ENCODE measurements at regions not wholly inside any gene's neighbourhood (a gene's known extent, or its start where the extent isn't known, plus 50 kb on each side); places are given as distances from the start of the nearest gene placed in this dataset.
"Not testable (repeated sequence)": the region's sequence is repeated elsewhere in the genome, so short reads cannot be mapped to it uniquely, and the experiment has no call there.

DNA sequence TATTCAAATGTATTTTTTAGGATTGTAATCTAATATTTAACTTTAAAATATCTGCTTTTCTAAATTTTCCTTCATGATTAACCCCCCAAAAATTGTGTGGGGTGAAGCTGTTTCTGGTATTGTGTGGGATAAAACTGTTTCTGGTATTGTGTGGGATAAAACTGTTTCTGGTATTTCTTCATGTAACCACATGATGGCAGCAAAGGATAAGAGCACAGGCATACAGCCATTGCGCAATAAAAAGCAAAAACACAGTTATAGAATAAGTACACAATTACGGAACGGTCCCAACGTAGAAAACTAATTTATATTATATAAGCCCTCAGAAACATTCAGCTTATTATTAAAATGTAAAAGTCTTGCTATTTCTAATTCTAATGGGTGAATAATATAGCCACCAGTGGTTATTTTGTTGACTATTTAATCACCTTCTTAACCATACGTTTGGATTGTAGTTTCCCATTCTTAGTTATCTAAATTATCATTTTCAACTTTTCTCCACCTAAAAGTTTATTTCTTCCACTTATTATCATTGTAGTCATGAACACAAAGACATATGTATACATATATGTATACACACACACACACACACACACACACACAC lies 333.9 kb upstream of the FSTL5 start:
- DNase-seq (ENCODE audit: low spot score), result no peak

DNA sequence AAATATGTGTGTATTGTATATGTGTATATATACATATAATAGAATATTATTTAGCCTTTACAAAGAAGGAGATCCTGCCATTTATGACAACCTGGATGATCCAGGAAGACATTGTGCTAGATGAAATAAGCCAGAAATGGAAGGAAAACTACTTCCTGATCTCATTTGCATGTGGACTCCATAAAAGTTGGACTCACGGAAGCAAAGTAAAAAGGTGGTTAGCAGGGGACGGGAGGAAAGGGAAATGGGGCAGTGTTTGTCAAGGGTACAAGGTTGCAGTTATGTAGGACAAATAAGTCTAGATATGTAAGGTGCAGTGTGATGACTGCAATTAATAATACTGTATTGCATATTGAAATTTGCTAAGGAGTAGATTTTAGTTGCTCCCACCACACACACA lies 331.1 kb upstream of the FSTL5 start:
- no peak for DNase-seq (ENCODE audit: low spot score)

DNA sequence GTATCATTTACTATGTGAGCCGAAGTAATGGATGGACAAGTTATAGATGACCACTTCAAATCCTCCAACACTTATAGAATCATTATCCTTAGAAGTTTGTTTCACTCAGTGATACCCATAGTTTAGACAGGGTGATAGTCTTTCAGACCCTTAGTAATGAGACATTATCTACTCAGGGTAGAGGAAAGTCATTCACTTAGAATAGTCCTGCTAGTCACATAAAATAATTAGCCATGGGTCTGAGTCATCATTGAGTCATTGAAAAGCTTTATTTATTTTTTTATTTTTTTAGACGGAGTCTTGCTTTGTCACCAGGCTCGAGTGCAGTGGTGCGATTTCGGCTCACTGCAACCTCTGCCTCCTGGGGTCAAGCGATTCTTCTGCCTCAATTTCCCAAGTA lies 321.7 kb upstream of the FSTL5 start:
- no peak for DNase-seq (ENCODE audit: low spot score)

DNA sequence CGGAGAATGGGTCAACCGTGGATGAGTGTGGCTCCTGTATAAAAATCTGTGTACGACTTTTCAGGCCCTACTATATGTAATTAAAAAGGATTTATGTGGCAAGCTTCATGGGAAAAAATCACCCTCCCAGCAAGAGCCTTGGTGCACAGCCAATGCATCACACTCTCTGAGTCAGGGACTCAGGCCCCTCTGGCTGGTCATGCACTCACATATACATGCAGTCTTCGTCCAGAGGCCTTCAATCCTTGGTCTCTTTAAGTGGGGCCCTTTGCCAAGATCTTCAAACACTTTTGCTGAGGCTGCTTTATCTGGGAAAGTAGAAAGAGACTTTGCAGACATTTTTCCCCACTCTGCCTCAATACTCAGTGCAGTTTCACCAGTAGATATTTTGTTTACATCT lies 311.4 kb upstream of the FSTL5 start:
- DNase-seq (ENCODE audit: low spot score), result no peak

DNA sequence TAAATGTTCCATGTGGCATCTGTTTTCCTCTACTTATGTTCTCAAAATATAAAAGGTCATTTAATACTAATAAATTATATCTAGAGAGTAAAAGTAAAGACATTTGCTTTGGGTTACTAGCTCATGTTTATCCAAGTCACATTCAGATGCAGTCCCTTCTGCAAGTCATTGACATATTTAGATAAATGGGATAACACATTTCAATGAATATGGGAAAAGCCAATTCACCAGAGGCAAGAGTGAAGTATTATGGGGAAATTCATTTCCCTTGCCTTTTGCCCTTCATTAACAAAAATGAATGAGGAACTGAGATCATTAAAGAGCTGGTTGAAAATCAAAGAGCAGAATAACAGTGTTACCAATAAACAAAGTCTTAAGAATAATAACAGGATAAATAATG lies 306.2 kb upstream of the FSTL5 start:
- no peak for DNase-seq (ENCODE audit: low spot score)

DNA sequence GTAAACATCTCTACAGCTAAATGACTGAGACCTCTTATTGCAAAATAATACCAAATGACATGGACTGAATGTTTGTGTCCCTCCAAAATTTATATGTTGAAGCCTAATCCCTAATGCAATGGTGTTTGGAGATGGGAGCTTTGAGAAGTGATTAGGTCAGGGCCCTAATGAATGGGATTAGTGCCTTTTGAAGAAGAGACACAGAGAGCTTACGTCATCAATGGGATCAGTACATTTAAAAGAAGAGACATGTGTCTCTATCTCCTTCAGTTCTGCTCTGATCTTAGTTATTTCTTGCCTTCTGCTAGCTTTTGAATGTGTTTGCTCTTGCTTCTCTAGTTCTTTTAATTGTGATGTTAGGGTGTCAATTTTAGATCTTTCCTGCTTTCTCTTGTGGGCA lies 301.6 kb upstream of the FSTL5 start:
- DNase-seq (ENCODE audit: low spot score), result not testable (repeated sequence)

DNA sequence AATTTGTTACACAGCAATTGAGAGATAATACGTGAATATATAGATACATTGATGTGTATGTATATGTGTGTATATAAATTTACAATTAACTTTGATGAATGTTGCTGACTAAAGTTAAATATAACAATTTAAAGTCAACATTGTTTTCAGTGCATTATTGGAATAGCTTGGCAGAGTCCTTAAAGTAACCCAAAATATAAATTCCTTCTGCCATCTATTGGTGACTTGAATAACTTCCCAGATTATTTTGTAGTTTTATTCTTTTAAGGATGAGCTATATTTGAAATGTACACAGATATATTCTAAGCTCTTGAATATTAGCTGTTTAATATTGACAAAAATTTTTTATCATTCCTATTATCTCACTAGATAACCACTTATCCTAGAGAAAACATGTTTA lies 298.2 kb upstream of the FSTL5 start:
- no peak for DNase-seq (ENCODE audit: low spot score)

DNA sequence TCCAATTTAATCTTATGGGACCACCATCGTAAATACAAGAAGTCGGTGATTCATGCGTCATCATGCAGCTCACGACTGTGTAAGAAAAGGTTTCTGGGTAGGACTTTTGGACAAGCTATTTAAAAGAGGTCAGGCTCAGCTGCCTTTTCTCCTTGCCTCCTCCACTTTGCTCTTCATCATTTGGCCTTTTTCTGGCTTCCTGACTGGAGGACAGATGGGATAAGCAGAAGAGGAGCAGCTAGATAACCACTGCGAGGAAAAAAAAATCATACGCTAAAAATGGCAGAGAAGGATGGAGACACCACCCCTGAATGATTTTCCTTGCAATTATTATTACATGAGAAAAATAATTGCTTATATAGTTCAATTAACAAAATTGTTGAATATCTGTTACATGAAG lies 294.3 kb upstream of the FSTL5 start:
- DNase-seq (ENCODE audit: low spot score), result no peak

DNA sequence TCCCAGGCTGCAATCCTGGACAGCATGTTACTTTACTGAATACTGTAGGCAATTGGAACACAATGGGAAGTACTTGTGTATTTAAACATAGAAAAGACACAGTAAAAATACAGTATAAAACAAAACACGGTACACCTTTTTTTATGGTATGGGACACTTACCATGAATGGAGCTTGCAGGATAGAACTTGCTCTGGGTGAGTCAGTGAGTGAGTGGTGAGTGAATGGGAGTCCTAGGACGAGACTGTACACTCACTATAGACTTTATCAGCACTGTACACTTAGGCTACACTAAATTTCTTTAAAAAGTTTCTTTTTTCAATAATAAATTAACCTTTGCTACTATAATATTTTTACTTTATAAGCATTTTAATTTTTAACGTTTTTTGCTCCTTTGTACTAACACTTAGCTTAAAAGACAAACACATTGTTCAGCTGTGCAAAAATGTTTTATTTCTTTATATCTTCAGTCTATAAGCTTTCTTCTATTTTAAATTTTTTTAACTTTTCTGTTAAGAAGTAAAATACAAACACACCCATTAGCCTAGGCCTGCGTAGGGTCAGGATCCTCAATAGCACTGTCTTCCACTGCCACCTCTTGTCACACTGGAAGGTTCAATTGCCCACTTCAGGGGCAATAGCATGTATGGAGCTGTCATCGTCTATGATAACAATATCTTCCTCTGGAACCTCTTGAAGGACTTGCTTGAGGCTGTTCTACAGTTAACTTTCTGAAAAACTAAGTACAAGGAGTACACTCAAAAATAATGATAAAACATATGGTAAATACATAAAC lies 293.5 kb upstream of the FSTL5 start:
- DNase-seq (ENCODE audit: low spot score), result no peak

DNA sequence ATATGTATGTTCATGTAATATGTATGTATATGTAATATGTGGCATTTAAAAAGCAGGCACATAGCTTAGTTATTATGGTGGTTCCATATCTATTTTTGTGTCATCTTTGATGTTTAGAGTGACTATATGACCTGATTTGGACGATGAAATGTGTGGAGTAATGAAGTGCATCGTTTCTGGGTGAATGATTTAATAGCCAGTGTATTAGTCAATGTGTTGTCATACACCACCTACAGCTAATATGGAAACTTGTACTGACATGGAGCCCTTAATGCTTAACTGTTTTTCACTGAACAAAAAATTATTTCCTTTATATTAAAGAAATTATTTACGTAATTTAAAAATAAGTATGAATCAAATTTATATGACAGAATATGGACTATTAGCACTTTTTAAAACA lies 292.3 kb upstream of the FSTL5 start:
- DNase-seq (ENCODE audit: low spot score), result no peak

DNA sequence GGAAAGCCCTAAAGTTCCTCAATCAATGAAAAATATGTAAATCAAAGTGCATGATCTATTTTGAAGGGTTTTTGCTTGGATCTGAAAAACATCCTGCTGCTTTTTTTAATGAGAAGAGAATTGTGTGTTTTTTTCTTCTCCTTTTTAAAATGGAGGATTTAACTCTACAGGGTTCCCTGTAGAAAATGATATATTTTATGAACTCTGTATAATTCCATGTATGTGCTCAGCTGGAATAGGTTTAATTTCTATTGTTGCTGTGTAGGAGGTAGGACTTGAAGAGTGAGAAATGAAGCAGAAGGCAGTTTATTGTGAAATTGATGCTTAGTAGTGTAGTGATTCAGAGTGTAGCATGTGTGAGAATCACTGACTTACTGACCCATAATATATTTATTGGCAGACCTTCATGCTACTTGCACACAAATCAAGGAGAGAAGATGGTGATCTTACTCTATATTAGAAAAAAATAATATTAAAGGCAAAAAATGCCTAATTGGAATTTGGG lies 286.8 kb upstream of the FSTL5 start:
- DNase-seq (ENCODE audit: low spot score), result no peak

DNA sequence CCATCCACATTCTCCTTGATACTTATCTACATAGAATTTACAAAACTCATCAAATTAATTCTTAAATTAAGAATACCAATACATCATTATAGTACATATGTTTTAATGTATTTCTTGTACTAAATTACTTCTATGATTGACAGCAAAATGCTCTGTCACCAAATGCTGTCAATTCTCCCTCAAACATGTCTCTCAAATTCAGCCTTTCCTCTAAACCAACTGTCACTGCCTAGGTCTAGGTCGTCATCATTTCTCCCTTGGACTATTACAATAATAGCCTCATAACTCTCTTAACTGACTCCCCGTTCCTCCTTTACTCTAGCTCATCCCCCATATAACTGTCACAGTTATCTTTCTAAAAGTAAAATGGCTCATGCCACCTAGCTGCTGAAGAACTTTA lies 279.7 kb upstream of the FSTL5 start:
- DNase-seq (ENCODE audit: low spot score), result no peak

DNA sequence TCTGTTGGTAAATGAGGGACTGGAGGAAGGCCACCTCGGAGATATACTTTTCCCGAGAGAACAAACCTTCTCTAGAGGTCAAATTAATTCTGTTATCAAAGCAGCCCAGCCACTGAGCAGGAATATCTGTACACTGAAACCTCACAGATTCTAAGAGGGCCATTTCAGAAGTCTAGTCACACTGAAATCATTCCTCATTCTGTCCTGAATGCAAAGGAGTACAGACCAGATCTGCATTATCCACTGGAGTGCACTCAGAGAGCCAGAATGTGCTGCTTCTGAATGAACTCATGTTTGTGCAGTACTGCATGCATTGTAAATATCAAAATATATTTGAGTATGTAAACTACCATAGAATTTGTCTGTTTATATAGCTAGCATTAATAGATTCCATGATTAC lies 278.3 kb upstream of the FSTL5 start:
- DNase-seq (ENCODE audit: low spot score), result no peak

DNA sequence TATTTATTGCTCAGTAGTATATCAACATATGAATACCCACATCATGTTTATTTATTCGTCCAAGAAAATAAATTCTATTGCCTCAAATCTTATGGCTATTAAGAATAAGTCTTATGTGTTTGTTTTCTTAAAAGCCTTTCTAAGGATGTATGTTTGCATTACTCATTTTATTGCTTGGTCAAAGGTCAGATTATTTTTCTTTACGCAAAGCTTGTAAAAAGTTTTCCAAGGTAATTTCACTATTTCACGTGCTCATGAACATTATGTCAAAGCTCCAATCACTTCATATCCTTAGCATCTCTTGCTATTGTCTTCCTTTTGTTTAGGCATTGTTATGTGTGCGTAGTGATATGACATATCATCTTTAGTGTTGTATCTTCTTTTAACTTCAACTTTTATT lies 258.5 kb upstream of the FSTL5 start:
- no peak for DNase-seq (ENCODE audit: low spot score)

DNA sequence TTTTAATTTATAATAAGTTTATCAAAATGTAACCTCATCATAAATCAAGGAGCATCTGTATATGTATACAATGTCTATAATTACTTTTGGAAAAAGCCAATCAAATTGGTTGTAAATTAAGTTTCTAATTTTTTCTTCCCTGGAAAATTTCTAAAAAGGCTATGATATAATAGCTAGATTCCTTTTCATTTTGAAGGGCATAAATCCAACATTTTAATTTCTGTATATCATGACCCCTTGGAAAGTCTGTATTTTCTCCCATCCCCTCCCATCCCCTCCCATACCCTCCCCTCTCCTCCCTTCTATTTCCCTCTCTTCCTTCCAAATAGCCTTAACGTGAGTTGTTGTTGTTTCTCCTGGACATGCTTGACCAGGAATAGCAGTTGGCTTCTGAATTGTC lies 247.1 kb upstream of the FSTL5 start:
- DNase-seq (ENCODE audit: low spot score), result no peak

DNA sequence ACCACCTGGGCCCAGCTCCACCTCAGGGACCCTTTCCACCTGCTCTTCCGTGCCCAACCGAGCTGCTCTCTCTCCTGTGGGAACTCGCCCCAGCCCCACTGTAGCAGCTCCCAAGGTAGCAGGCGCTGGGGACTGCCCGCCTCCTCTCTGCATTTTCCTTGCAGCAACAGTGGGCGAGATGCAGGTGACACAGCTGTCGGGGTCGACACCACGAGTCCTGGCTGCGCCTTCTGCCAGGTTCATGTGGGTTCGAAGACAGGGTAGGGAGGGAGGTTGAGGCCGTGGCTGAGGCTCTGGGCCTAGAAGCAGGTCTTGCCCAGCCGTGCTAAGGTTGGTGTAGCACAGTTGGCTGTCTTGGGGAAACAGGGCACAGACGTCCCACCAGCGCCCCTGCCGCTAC lies 245.2 kb upstream of the FSTL5 start:
- peak; percentile 74 for DNase-seq (ENCODE audit: low spot score)

DNA sequence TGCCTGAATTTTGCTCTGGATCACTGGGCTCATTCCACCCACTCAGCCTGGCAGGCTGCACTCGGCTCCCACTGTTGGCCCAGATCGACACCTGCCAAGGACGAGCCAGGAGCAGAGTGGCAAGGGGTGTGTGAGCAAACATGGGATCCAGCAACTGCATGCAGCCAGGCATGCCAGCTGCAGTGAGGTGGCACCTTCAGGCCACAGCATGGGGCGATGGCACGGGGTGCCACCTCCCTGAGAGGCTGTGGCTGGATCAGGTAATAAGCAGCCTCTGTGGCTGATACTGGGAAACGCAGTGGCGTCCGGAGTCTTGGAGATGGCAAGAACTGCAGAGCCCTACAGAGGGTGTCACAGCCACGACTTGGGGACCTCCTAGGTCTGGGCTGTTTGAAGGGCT lies 244.5 kb upstream of the FSTL5 start:
- DNase-seq (ENCODE audit: low spot score), result peak; percentile 68

DNA sequence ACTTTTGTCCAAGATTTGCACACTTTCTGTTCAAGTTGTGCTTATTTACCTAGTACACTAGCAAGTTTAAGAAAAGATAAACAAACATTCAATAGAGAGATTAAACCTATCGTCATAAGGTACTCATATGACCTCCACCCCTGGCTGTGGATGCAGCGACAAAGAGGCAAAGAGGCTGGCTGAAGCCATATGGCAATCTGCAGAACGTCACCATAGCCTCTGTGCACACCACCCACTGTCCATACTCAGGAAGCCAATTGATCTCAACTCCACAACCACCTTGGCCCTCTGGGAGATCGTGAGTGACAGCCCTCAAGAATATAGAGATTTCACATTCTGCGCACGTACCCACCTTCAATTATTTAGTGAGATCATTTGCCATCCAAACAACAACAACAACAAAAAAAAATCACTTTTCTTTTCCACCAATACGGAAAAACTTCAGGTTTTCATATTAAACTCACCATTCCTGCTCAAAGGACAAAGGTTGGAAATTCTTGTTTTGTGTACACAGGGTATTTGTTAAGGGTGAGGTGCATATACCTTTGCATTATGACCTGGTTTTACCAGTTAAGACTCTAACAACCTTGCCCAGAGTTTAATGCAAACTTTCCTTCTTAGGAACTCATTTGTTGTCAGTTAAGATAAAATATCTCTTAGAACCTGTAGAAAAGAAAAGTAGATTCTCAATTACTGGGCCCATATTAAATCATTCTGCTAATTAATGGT lies 243.0 kb upstream of the FSTL5 start:
- DNase-seq (ENCODE audit: low spot score), result no peak

DNA sequence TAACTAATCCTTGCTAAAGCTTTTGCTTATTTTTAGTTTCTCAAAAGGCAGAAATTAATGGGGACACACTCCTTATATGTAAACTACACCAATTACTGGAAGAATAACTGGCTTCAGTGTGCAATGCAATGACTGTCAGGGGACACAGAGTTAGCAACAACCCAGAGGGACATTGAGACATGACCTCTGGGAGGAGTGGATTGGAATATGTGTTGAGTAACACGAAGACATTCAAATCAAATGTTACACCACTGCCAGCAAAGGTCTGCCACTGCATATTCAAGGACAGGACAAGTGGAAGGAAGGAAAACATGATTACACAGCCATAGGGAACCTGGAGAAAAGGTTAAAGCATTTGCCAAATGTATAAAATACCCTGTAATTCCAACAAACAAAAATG lies 240.1 kb upstream of the FSTL5 start:
- DNase-seq (ENCODE audit: low spot score), result no peak

DNA sequence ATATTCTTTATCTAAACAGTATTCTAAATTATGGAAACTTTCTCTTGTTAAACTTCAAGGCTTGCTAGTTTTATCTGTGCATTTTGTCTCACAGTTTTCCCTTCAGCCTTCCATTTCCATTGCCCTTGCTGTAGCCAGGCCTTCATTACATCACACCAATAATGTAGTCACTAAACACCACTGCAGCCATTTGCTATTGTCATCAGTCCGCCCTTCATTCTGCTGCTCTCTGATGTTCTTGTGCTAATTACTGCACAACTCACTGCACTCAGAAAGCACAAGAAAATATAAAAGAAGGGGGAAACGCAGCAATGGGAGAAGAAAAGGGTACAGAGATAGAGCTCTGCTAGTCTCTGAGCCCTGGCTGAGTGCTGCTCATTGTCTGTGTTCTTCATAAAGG lies 239.6 kb upstream of the FSTL5 start:
- DNase-seq (ENCODE audit: low spot score), result no peak

DNA sequence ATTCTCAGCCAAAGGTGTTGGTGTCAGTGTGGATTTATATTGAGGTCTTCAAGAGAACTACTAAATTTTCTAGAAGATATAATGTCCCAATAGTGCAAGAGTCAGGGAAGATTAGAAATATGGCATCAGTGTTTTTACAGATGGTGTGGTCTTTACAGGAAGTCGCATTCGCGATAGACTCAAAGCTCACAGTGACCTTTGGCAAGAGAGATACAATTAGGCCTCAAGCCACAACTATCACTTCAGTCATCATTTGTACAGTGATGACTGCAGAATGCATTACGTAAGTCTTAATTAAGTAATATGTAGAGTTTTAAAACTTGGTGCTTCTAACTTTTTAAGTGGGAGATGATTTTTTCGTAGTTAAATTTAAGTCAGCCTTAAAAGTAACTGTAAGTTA lies 237.2 kb upstream of the FSTL5 start:
- DNase-seq (ENCODE audit: low spot score), result no peak

DNA sequence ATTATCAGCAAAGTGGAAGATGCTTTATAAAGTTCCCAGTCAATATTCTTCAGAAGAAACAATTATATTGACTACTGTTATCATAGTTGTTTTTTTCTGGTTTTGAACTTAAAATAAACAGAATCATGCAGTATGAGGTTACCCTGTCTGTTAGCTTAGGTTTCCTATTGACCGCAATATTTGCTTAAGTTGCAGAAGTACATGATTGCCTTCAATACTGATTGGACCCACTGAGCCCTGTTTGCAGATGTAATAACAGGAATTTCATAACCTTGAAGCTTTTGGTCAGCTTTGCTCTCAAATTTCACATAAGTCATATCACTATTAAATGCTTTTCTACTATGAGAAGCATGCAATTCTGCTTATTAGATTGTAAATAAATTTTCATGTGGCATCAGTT lies 229.1 kb upstream of the FSTL5 start:
- DNase-seq (ENCODE audit: low spot score), result no peak

DNA sequence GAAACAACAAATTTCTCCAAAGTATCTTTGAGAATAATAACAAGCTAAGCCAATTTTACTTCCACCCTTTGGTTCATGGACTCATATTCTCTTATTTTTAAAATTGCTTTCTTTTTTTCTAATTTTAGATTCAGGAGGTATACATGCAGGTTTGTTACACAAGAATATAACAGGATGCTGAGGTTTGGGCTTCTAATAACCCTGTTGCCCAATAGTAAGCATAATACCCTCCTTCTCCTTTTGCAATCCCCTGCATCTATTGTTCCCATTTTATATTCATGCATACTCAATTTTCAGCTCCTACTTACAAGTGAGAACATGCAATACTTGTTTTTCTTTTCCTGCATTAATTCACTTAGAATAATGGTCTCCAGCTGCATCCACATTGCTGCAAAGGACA lies 202.3 kb upstream of the FSTL5 start:
- DNase-seq (ENCODE audit: low spot score), result no peak
